HG03060 (cell line): ENCODE measurements at regions not wholly inside any gene's neighbourhood (a gene's known extent, or its start where the extent isn't known, plus 50 kb on each side); places are given as distances from the start of the nearest gene placed in this dataset.

Source experiments
- ATAC-seq: cut with Tn5 transposase; IDR thresholded peaks from one replicate; pipeline ENCODE4 v1.9.1; 2021; ENCODE audit warnings: low read depth, moderate number of reproducible peaks; ENCODE audit not compliant: unreplicated experiment

- no peak for ATAC-seq
Measured at GRCh38 chr2:8222979-8223694, 458.7 kb upstream of the ID2 start.

GRCh38 chr2:8223695-8224346 lies 458.0 kb upstream of the ID2 start:
- no peak for ATAC-seq

- no peak for ATAC-seq
Measured at GRCh38 chr2:8224347-8225190, 457.3 kb upstream of the ID2 start.

GRCh38 chr2:8225266-8225665 lies 456.6 kb upstream of the ID2 start:
- ATAC-seq = no peak

- ATAC-seq = no peak
Measured at GRCh38 chr2:8225798-8226197, 456.1 kb upstream of the ID2 start.

- peak; percentile 71 for ATAC-seq
Measured at GRCh38 chr2:8229546-8229986, 452.3 kb upstream of the ID2 start.

GRCh38 chr2:8230466-8230865 lies 451.4 kb upstream of the ID2 start:
- ATAC-seq = no peak

- ATAC-seq = no peak
Measured at GRCh38 chr2:8231902-8232301, 450.0 kb upstream of the ID2 start.

GRCh38 chr2:8232871-8233270 lies 449.0 kb upstream of the ID2 start:
- ATAC-seq = no peak

- ATAC-seq = peak; percentile 13
Measured at GRCh38 chr2:8234253-8234652, 447.6 kb upstream of the ID2 start.

GRCh38 chr2:8234757-8235374 lies 447.0 kb upstream of the ID2 start:
- ATAC-seq = peak; percentile 84

- no peak for ATAC-seq
Measured at GRCh38 chr2:8235419-8235818, 446.4 kb upstream of the ID2 start.

GRCh38 chr2:8236391-8236790 lies 445.5 kb upstream of the ID2 start:
- ATAC-seq = no peak

GRCh38 chr2:8238521-8239230 lies 443.2 kb upstream of the ID2 start:
- no peak for ATAC-seq

GRCh38 chr2:8239531-8240088 lies 442.2 kb upstream of the ID2 start:
- ATAC-seq = no peak

GRCh38 chr2:8241317-8241716 lies 440.5 kb upstream of the ID2 start:
- ATAC-seq = no peak

- ATAC-seq = no peak
Measured at GRCh38 chr2:8242739-8243138, 439.1 kb upstream of the ID2 start.

- no peak for ATAC-seq
Measured at GRCh38 chr2:8243748-8244400, 438.0 kb upstream of the ID2 start.

GRCh38 chr2:8244639-8245038 lies 437.2 kb upstream of the ID2 start:
- ATAC-seq = no peak
